GM12872 (cell line): ENCODE measurements at regions not wholly inside any gene's neighbourhood (a gene's known extent, or its start where the extent isn't known, plus 50 kb on each side); places are given as distances from the start of the nearest gene placed in this dataset.

Experiments used
- CTCF ChIP-seq: IDR thresholded peaks from 3 replicates; pipeline ENCODE4 v1.5.1; 2011; ENCODE audit warnings: low read depth, mild to moderate bottlenecking, low read length, moderate library complexity; ENCODE audit not compliant: insufficient read depth

DNA sequence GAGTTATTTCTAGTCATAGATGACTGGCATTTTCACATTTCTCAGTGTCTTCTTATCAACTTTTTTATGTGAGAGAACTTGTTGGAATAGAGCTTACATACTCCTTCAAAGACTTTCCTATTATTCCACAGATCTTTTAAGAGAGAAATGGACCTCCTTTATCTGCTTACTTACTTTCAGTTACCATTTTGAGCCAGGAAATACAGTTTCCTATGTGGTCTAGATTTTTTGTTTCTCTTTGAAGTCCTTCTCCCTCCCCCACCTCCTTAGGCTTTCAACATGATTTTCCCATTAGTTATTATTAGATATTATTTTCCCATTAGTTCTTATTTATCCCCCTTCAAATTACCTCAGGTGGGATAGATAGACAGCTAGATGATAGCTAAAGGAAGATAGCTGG lies 289.1 kb upstream of the ITGA1 start:
- TF ChIP-seq CTCF: no peak

- TF ChIP-seq CTCF: no peak
These were observed 285.2 kb upstream of the ITGA1 start for GRCh38 chr5:52502460-52502999.

GRCh38 chr5:52504584-52505240 lies 283.0 kb upstream of the ITGA1 start:
- no peak for TF ChIP-seq CTCF

DNA sequence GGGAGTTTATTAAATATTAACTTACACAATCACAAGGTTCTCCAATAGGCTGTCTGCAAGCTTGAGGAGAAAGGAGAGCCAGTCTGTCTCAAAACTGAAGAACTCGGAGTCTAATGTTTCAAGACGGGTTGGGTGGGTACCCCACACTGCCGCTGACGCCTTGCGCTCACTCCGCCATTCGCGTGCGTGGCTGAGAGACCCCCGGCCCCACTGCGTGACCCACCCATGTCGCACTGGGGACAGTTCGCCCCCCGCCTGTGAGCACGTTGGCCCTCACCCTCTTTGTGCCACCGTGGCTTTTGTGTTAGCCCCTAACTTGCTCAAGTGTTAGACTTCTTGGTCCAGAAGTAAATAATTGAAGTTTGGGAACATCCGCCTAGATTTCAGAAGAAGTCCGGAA lies 270.0 kb upstream of the ITGA1 start:
- TF ChIP-seq CTCF: no peak

- no peak for TF ChIP-seq CTCF
These were observed 267.5 kb upstream of the ITGA1 start for GRCh38 chr5:52520171-52520570.

GRCh38 chr5:52521236-52521635 lies 266.5 kb upstream of the ITGA1 start:
- TF ChIP-seq CTCF: no peak

DNA sequence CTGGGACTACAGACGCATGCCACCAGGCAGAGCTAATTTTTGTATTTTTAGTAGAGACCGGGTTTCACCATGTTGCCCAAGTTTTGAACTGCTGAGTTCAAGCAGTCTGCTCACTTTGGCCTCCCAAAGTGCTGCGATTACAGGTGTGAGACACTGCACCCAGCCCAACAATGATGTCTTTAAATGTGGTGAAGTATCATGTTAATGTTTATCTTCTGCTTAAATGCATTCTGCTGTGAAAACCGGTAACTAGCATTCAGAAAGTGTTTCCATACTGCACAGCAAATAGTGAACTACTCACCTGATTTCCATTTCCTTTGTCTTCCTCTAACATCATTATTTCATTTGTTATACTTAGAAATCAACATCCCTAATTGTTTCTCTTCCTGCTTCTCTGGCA lies 264.0 kb upstream of the ITGA1 start:
- TF ChIP-seq CTCF: no peak

DNA sequence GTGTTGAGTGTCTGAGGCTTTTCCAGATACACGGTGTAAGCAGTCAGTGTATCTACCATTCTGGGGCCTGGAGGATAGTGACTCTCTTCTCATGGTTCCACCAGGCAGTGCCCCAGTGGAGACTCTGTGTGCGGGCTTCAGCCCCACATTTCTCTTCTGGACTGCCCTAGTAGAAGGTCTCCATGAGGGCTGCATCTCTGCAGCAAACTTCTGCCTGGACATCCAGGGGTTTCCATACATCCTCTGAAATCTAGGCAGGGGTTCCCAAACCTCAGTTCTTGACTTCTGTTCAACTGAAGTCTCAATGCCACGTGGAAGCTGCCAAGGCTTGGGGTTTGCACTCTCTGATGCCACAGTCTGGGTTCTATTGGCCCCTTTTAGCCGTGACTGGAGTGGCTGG lies 256.6 kb upstream of the ITGA1 start:
- no peak for TF ChIP-seq CTCF
